ENCODE measurements at regions not wholly inside any gene's neighbourhood (a gene's known extent, or its start where the extent isn't known, plus 50 kb on each side); places are given as distances from the start of the nearest gene placed in this dataset.
A peak's percentile ranks its signal among the peaks of the same experiment; 100 is the strongest.

- H3K27ac Mint-ChIP-seq: no peak overlapping the region
- DNase-seq: no peak
- H3K9me3 Mint-ChIP-seq: peaks cover 0 to 5% (median 0%) of the 10 kb centered on the region in 6 donors
- H3K27me3 Mint-ChIP-seq (ENCODE audit: low read depth in 3 of 3): peaks cover 0 to 5% (median 2%) of the 10 kb centered on the region in 3 donors
- peaks cover 0 to 2% of the 10 kb centered on the region in 2 donors for H3K4me1 Mint-ChIP-seq
- peaks cover 0 to 8% (median 0%) of the 10 kb centered on the region in 3 donors for H3K36me3 Mint-ChIP-seq
- no peak overlapping the region for H3K4me3 Mint-ChIP-seq
These were observed 153.5 kb upstream of the ZEB2 start for GRCh38 chr2:144673456-144673855.

GRCh38 chr2:144671695-144672455 is 152.0 kb upstream of the ZEB2 start:
- no peak overlapping the region for H3K27ac Mint-ChIP-seq
- H3K4me3 Mint-ChIP-seq: peak overlapping the region in 1 of 5 donors; percentile 3

GRCh38 chr2:144670738-144671137 is 150.8 kb upstream of the ZEB2 start:
- H3K4me3 Mint-ChIP-seq: no peak overlapping the region
- H3K27ac Mint-ChIP-seq: no peak overlapping the region
- peaks cover 0 to 16% (median 0%) of the 10 kb centered on the region in 3 donors for H3K36me3 Mint-ChIP-seq
- peaks cover 0 to 5% (median 4%) of the 10 kb centered on the region in 3 donors for H3K27me3 Mint-ChIP-seq (ENCODE audit: low read depth in 3 of 3)
- H3K4me1 Mint-ChIP-seq: peaks cover 4 to 12% of the 10 kb centered on the region in 2 donors
- no peak for DNase-seq
- H3K9me3 Mint-ChIP-seq: peaks cover 0 to 5% (median 0%) of the 10 kb centered on the region in 6 donors

More at GRCh38 chr2:144671695-144672455, 152.0 kb upstream of the ZEB2 start:
- Mint-ChIP-seq H3K36me3 (peaks cover 0 to 12% (median 0%) of the 10 kb centered on the region in 3 donors), H3K4me1 (peaks cover under 1 to 2% of the 10 kb centered on the region in 2 donors), H3K27me3 (ENCODE audit: low read depth in 3 of 3) (peaks cover 0 to 5% (median 4%) of the 10 kb centered on the region in 3 donors), H3K9me3 (peaks cover 0 to 5% (median 0%) of the 10 kb centered on the region in 6 donors)
- DNase-seq: no peak

- H3K27ac Mint-ChIP-seq: no peak overlapping the region
- H3K4me3 Mint-ChIP-seq: no peak overlapping the region
- peaks cover 4 to 13% of the 10 kb centered on the region in 2 donors for H3K4me1 Mint-ChIP-seq
These were observed 150.2 kb upstream of the ZEB2 start for GRCh38 chr2:144670080-144670479.

GRCh38 chr2:144669196-144669987 is 149.5 kb upstream of the ZEB2 start:
- Mint-ChIP-seq H3K9me3 (peaks cover 0 to 5% (median 0%) of the 10 kb centered on the region in 6 donors), H3K4me3 (no peak overlapping the region), H3K27me3 (ENCODE audit: low read depth in 3 of 3) (peaks cover 0 to 7% (median 5%) of the 10 kb centered on the region in 3 donors), H3K4me1 (peaks cover 4 to 13% of the 10 kb centered on the region in 2 donors), H3K36me3 (peaks cover 0 to 16% (median 0%) of the 10 kb centered on the region in 3 donors), H3K27ac (no peak overlapping the region)
- DNase-seq: no peak

More at GRCh38 chr2:144670080-144670479, 150.2 kb upstream of the ZEB2 start:
- Mint-ChIP-seq H3K36me3 (peaks cover 0 to 16% (median 0%) of the 10 kb centered on the region in 3 donors), H3K27me3 (ENCODE audit: low read depth in 3 of 3) (peaks cover 0 to 5% (median 4%) of the 10 kb centered on the region in 3 donors), H3K9me3 (peaks cover 0 to 5% (median 0%) of the 10 kb centered on the region in 6 donors)
- no peak for DNase-seq

GRCh38 chr2:144668493-144669110 is 148.7 kb upstream of the ZEB2 start:
- Mint-ChIP-seq H3K27ac (no peak overlapping the region), H3K27me3 (ENCODE audit: low read depth in 3 of 3) (peaks cover 0 to 7% (median 5%) of the 10 kb centered on the region in 3 donors), H3K36me3 (peaks cover 0 to 16% (median 0%) of the 10 kb centered on the region in 3 donors), H3K4me3 (no peak overlapping the region), H3K4me1 (peaks cover 4 to 13% of the 10 kb centered on the region in 2 donors), H3K9me3 (peaks cover 0 to 5% (median 0%) of the 10 kb centered on the region in 6 donors)
- DNase-seq: no peak

GRCh38 chr2:144666032-144666431 is 146.1 kb upstream of the ZEB2 start:
- H3K4me1 Mint-ChIP-seq: peaks cover 13 to 26% of the 10 kb centered on the region in 2 donors
- H3K27me3 Mint-ChIP-seq (ENCODE audit: low read depth in 3 of 3): peaks cover 0 to 5% (median 3%) of the 10 kb centered on the region in 3 donors
- peak overlapping the region in 1 of 5 donors; percentile 49 for H3K4me3 Mint-ChIP-seq
- peaks cover 0 to 2% (median 0%) of the 10 kb centered on the region in 6 donors for H3K9me3 Mint-ChIP-seq
- DNase-seq: no peak
- H3K36me3 Mint-ChIP-seq: peaks cover 0 to 11% (median 0%) of the 10 kb centered on the region in 3 donors
- H3K27ac Mint-ChIP-seq: peak overlapping the region in 1 of 6 donors; percentile 17

GRCh38 chr2:144663207-144663606 is 143.3 kb upstream of the ZEB2 start:
- H3K4me1 Mint-ChIP-seq: peaks cover 29 to 52% of the 10 kb centered on the region in 2 donors
- no peak for DNase-seq
- no peak overlapping the region for H3K4me3 Mint-ChIP-seq
- H3K36me3 Mint-ChIP-seq: peaks cover 0 to 9% (median 0%) of the 10 kb centered on the region in 3 donors
- H3K9me3 Mint-ChIP-seq: no peaks in the 10 kb centered on the region
- no peak overlapping the region for H3K27ac Mint-ChIP-seq
- H3K27me3 Mint-ChIP-seq (ENCODE audit: low read depth in 3 of 3): peaks cover 3 to 9% (median 4%) of the 10 kb centered on the region in 3 donors

- peaks cover 3 to 10% (median 4%) of the 10 kb centered on the region in 3 donors for H3K27me3 Mint-ChIP-seq (ENCODE audit: low read depth in 3 of 3)
- peak overlapping the region; percentile 92 to 98 (median 95) for H3K27ac Mint-ChIP-seq
- H3K4me1 Mint-ChIP-seq: peaks cover 27 to 40% of the 10 kb centered on the region in 2 donors
- peak overlapping the region; percentile 3 to 79 (median 57) for H3K4me3 Mint-ChIP-seq
- no peaks in the 10 kb centered on the region for H3K9me3 Mint-ChIP-seq
- DNase-seq: peak in 2 of 3 donors; percentile 9 to 12
- H3K36me3 Mint-ChIP-seq: peaks cover 0 to 4% (median 0%) of the 10 kb centered on the region in 3 donors
These were observed 140.8 kb upstream of the ZEB2 start for GRCh38 chr2:144660518-144661316.

- H3K27ac Mint-ChIP-seq: peak overlapping the region; percentile 92 to 98 (median 95)
These were observed 139.9 kb upstream of the ZEB2 start for GRCh38 chr2:144659731-144660275.

GRCh38 chr2:144654523-144654922 is 134.6 kb upstream of the ZEB2 start:
- H3K4me3 Mint-ChIP-seq: no peak overlapping the region
- peaks cover 1 to 3% (median 1%) of the 10 kb centered on the region in 3 donors for H3K27me3 Mint-ChIP-seq (ENCODE audit: low read depth in 3 of 3)
- peaks cover 3 to 11% of the 10 kb centered on the region in 2 donors for H3K4me1 Mint-ChIP-seq
- no peak for DNase-seq
- no peak overlapping the region for H3K27ac Mint-ChIP-seq
- no peaks in the 10 kb centered on the region for H3K9me3 Mint-ChIP-seq
- peaks cover 0 to 11% (median 0%) of the 10 kb centered on the region in 3 donors for H3K36me3 Mint-ChIP-seq

More at GRCh38 chr2:144659731-144660275, 139.9 kb upstream of the ZEB2 start:
- Mint-ChIP-seq H3K4me1 (peaks cover 27 to 39% of the 10 kb centered on the region in 2 donors), H3K27me3 (ENCODE audit: low read depth in 3 of 3) (peaks cover 3 to 9% (median 4%) of the 10 kb centered on the region in 3 donors), H3K9me3 (no peaks in the 10 kb centered on the region), H3K4me3 (peak overlapping the region; percentile 24 to 79 (median 57)), H3K36me3 (peaks cover 0 to 4% (median 0%) of the 10 kb centered on the region in 3 donors)
- DNase-seq: peak; percentile 86 to 91 (median 86)

GRCh38 chr2:144650907-144651306 is 131.0 kb upstream of the ZEB2 start:
- Mint-ChIP-seq H3K36me3 (peaks cover 0 to 7% (median 0%) of the 10 kb centered on the region in 3 donors), H3K27ac (no peak overlapping the region), H3K4me1 (no peaks in the 10 kb centered on the region), H3K27me3 (ENCODE audit: low read depth in 3 of 3) (peaks cover 1 to 2% (median 2%) of the 10 kb centered on the region in 3 donors), H3K9me3 (no peaks in the 10 kb centered on the region), H3K4me3 (no peak overlapping the region)
- DNase-seq: no peak
